ENCODE measurements at regions not wholly inside any gene's neighbourhood (a gene's known extent, or its start where the extent isn't known, plus 50 kb on each side); places are given as distances from the start of the nearest gene placed in this dataset.

- WGBS, 2 donors (ENCODE audit: low coverage in 1 of 2): 49 to 60% methylated on average over 1 to 2 of the region's 2 CpGs
- intact Hi-C loops (cut with DNase I; ENCODE audit: low total_unique reads) (no loop called here), in situ Hi-C loops (cut with MboI; ENCODE audit: low pct_ligation_motif_present in 1 of 4, low pct_unique_long_range_greater_than_20kb in 1 of 4, low sequenced_read_pairs in 3 of 4) (loop anchor here in 2 of 4 donors (25.0 kb wide), 1 partner anchor 641 kb away; no protein-coding TSS in a partner anchor)
- DNase-seq: no peak
- TF ChIP-seq POLR2AphosphoS5 (IDR thresholded peaks at IDR 0.05): no peak
- TF ChIP-seq POLR2A (IDR thresholded peaks at IDR 0.05): no peak
- no peak for TF ChIP-seq EP300 (IDR thresholded peaks at IDR 0.05; ENCODE audit: low read depth)
- no peak for TF ChIP-seq CTCF (IDR thresholded peaks at IDR 0.05)
- no peak overlapping the region for H3K27ac ChIP-seq
- H3K4me3 ChIP-seq: no peak overlapping the region
- H3K4me1 ChIP-seq: no peaks in the 10 kb centered on the region
- no peaks in the 10 kb centered on the region for H3K36me3 ChIP-seq
- H3K27me3 ChIP-seq: peaks cover 11% of the 10 kb centered on the region
- H3K9me3 ChIP-seq: peaks cover 0 to 5% of the 10 kb centered on the region in 2 donors
These were observed 120.5 kb downstream of the WDR11 start for GRCh38 chr10:120971671-120972070.

GRCh38 chr10:120972259-120972658 lies 121.1 kb downstream of the WDR11 start:
- TF ChIP-seq EP300 (IDR thresholded peaks at IDR 0.05; ENCODE audit: low read depth): no peak
- TF ChIP-seq POLR2AphosphoS5 (IDR thresholded peaks at IDR 0.05): no peak
- no peak for TF ChIP-seq CTCF (IDR thresholded peaks at IDR 0.05)
- TF ChIP-seq POLR2A (IDR thresholded peaks at IDR 0.05): no peak
- peaks cover 0 to 5% of the 10 kb centered on the region in 2 donors for H3K9me3 ChIP-seq
- no peaks in the 10 kb centered on the region for H3K4me1 ChIP-seq
- no peak overlapping the region for H3K27ac ChIP-seq
- H3K36me3 ChIP-seq: no peaks in the 10 kb centered on the region
- in situ Hi-C loops (cut with MboI; ENCODE audit: low pct_ligation_motif_present in 1 of 4, low pct_unique_long_range_greater_than_20kb in 1 of 4, low sequenced_read_pairs in 3 of 4): loop anchor here in 2 of 4 donors (25.0 kb wide), 1 partner anchor 640 kb away; no protein-coding TSS in a partner anchor
- no peak overlapping the region for H3K4me3 ChIP-seq
- intact Hi-C loops (cut with DNase I; ENCODE audit: low total_unique reads): no loop called here
- H3K27me3 ChIP-seq: peaks cover 11% of the 10 kb centered on the region
- WGBS, 2 donors (ENCODE audit: low coverage in 1 of 2): 83 to 94% methylated on average over 2 of the region's 2 CpGs
- DNase-seq: no peak

- whole genome bisulfite sequencing, 2 donors (ENCODE audit: low coverage in 1 of 2): 86 to 91% methylated on average over 4 of the region's 4 CpGs
- Histone ChIP-seq H3K27ac (no peak overlapping the region), H3K9me3 (peaks cover 0 to 5% of the 10 kb centered on the region in 2 donors), H3K4me3 (no peak overlapping the region), H3K36me3 (no peaks in the 10 kb centered on the region), H3K4me1 (peaks cover 13 to 22% (median 19%) of the 10 kb centered on the region in 4 donors), H3K27me3 (peaks cover 16% of the 10 kb centered on the region)
- in situ Hi-C loops (cut with MboI; ENCODE audit: low pct_ligation_motif_present in 1 of 4, low pct_unique_long_range_greater_than_20kb in 1 of 4, low sequenced_read_pairs in 3 of 4): no loop called here
- TF ChIP-seq POLR2A (IDR thresholded peaks at IDR 0.05): no peak
- TF ChIP-seq POLR2AphosphoS5 (IDR thresholded peaks at IDR 0.05): no peak
- no peak for TF ChIP-seq EP300 (IDR thresholded peaks at IDR 0.05; ENCODE audit: low read depth)
- no peak for TF ChIP-seq CTCF (IDR thresholded peaks at IDR 0.05)
- no peak for DNase-seq
- intact Hi-C loops (cut with DNase I; ENCODE audit: low total_unique reads): no loop called here
These were observed 124.1 kb downstream of the WDR11 start for GRCh38 chr10:120975072-120975867.

GRCh38 chr10:120975868-120976225 lies 124.7 kb downstream of the WDR11 start:
- H3K4me3 ChIP-seq: no peak overlapping the region
- no peak for DNase-seq
- intact Hi-C loops (cut with DNase I; ENCODE audit: low total_unique reads): no loop called here
- peaks cover 16% of the 10 kb centered on the region for H3K27me3 ChIP-seq
- in situ Hi-C loops (cut with MboI; ENCODE audit: low pct_ligation_motif_present in 1 of 4, low pct_unique_long_range_greater_than_20kb in 1 of 4, low sequenced_read_pairs in 3 of 4): no loop called here
- H3K36me3 ChIP-seq: no peaks in the 10 kb centered on the region
- H3K27ac ChIP-seq: no peak overlapping the region
- peaks cover 13 to 22% (median 19%) of the 10 kb centered on the region in 4 donors for H3K4me1 ChIP-seq
- WGBS, 2 donors (ENCODE audit: low coverage in 1 of 2): 75 to 82% methylated on average over 2 of the region's 2 CpGs
- TF ChIP-seq POLR2AphosphoS5 (IDR thresholded peaks at IDR 0.05) (no peak), EP300 (IDR thresholded peaks at IDR 0.05; ENCODE audit: low read depth) (no peak)
- peaks cover 0 to 5% of the 10 kb centered on the region in 2 donors for H3K9me3 ChIP-seq
